ENCODE measurements at regions not wholly inside any gene's neighbourhood (a gene's known extent, or its start where the extent isn't known, plus 50 kb on each side); places are given as distances from the start of the nearest gene placed in this dataset.

DNA sequence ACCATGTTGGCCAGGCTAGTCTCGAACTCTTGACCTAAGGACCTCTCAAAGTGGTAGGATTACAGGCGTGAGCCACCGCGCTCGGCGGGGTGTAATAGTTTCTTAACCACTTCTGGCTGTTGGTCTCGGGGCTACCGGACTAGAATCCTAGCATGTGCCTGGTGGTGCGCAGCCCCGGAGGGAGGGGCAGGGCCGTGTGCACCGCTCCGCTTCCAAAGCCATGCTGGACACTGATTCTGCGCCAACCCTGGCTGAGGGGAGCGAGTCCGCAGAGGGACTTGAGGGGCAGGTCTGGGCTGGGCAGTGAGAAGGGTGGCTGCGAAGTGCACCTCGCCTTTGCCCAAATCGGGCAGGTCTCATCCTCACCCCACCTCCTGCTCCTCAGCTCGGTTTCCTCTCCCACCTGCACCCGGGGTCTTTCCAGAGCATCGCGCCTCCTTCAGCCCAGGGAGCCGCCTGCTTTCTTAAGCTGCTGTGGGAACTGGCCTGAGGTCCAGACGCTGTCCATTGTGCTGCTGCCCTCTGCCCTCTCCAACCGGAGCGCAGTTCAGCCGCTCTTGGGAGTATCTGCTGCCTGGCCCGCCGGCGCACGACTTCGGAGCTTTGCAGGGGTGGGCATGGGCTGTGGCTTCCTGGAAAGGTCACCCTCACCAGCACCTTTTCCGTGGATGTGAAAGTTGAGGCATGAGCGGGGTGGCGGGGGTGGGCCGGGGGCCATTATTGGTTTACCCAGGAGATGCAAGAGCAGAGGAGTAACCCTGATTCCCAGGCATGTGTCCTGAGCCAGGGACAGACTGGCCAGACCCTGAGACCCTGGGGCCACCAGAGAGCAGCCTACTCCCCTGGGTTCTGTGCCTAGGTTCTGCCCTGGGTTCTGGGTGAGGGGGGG is 422.6 kb upstream of the NUPR2 start:
- TF ChIP-seq, protein P1, sequence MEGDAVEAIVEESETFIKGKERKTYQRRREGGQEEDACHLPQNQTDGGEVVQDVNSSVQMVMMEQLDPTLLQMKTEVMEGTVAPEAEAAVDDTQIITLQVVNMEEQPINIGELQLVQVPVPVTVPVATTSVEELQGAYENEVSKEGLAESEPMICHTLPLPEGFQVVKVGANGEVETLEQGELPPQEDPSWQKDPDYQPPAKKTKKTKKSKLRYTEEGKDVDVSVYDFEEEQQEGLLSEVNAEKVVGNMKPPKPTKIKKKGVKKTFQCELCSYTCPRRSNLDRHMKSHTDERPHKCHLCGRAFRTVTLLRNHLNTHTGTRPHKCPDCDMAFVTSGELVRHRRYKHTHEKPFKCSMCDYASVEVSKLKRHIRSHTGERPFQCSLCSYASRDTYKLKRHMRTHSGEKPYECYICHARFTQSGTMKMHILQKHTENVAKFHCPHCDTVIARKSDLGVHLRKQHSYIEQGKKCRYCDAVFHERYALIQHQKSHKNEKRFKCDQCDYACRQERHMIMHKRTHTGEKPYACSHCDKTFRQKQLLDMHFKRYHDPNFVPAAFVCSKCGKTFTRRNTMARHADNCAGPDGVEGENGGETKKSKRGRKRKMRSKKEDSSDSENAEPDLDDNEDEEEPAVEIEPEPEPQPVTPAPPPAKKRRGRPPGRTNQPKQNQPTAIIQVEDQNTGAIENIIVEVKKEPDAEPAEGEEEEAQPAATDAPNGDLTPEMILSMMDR (IDR thresholded peaks at IDR 0.05): no peak
- no peak for TF ChIP-seq POLR2A (IDR thresholded peaks at IDR 0.05)

Measured in right lobe of liver (tissue), 4 donors.